Pancreas (tissue), 10 donors: ENCODE measurements at regions not wholly inside any gene's neighbourhood (a gene's known extent, or its start where the extent isn't known, plus 50 kb on each side); places are given as distances from the start of the nearest gene placed in this dataset.
"Not testable (repeated sequence)": the region's sequence is repeated elsewhere in the genome, so short reads cannot be mapped to it uniquely, and the experiment has no call there.

Source experiments
- ATAC-seq, 4 donors: fragments of 200-7000 bp; cut with Tn5 transposase; one replicate each; pipeline versions ENCODE4 v1.8.0 to v1.9.1; 2020; ENCODE audit warnings: mild to moderate bottlenecking in 4 of 4, moderate library complexity in 4 of 4
- DNase-seq, 6 donors: peaks; one replicate each; pipeline ENCODE4 v3.0.0-alpha.2; 2020
- FAIRE-seq: peaks from 2 replicates; lab custom pipeline; 2012; peaks lifted over from hg19 to GRCh38; lab: Jason Lieb, UNC
- H3K27ac ChIP-seq, 4 donors: fragments of 200-600 bp; sonication (generic); 1 replicate in 3 of 4; 2 replicates in 1 of 4; pipeline versions ENCODE4 v1.5.0 to v1.8.0; 2020
- H3K27me3 ChIP-seq, 4 donors: fragments of 200-600 bp; one replicate each; pipeline ENCODE4 v1.8.0; 2021
- H3K36me3 ChIP-seq, 3 donors: fragments of 200-600 bp; sonication (generic) in 1 of 3; one replicate each; pipeline versions ENCODE4 v1.5.0 to v1.8.0; 2020 to 2021
- H3K4me1 ChIP-seq, 3 donors: fragments of 200-600 bp; one replicate each; pipeline ENCODE4 v1.8.0; 2021
- H3K4me3 ChIP-seq, 4 donors: fragments of 200-600 bp; sonication (generic) in 2 of 4; one replicate each; pipeline versions ENCODE4 v1.5.0 to v1.8.0; 2020 to 2021
- H3K9me3 ChIP-seq, 4 donors: fragments of 200-600 bp; one replicate each; pipeline ENCODE4 v1.8.0; 2021
- WGBS, 2 donors: extraction: QIAGEN DNeasy Blood & Tissue Kit; methylation state at CpG; one replicate each; pipeline ENCODE4 v1.1.7; 2013; 5-methylcytosine and 5-hydroxymethylcytosine counted together
- intact Hi-C, 3 donors: fragments of 100-400 bp; cut with DNase I; formaldehyde crosslinking; loops; one replicate each; pipeline versions ENCODE4 v1.11.1 to v1.14.2; 2022
- TF ChIP-seq, protein P1 (sequence below), 4 donors: fragments of 200-600 bp; sonication (generic) in 3 of 4; IDR thresholded peaks; one replicate each; pipeline versions ENCODE4 v1.5.0 to v1.8.0; 2021; ENCODE audit warnings: antibody characterized with exemption in 4 of 4
- donor health status: healthy with polysubstance abuse.
- donor health status: DM: no; HTN: no; CAD: no; lungs with moderate emphysema.
- donor health status: DM: no; HTN: no; CAD: no.
- donor health status: control.
- donor health status: control.
- donor health status: Bipolar disorder and iron deficiency.
- donor health status: DM: yes; HTN: yes; CAD: no.
- donor health status: DM: no; HTN: no; CAD: no.
- donor health status: DM: no; HTN: no; CAD: no.
- donor health status: DM: yes; HTN: yes; CAD: no.

DNA sequence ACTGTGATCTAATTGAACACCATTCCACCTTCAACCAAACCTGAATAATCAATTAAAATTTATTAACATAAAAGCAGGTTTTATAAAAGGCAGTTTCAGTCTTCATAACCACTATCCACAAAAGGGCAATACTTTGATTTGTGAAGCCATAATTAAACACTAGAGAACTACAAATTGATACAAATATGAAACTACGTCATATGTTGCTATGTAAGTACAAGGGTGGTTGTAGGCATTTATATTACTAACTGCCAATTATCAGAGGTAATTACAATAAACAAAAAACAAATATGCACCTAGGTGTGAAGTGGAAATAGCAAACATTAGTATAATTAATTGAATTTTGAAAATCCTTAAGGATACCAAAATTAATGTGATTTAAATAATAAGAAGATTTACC, 368.5 kb upstream of the PCDH15 start:
- ATAC-seq (no peak), FAIRE-seq (no peak), DNase-seq (no peak)
- no peaks in the 10 kb centered on the region for H3K9me3 ChIP-seq
- H3K27me3 ChIP-seq: no peaks in the 10 kb centered on the region
- no peak overlapping the region for H3K27ac ChIP-seq
- H3K4me3 ChIP-seq: no peak overlapping the region
- WGBS, 2 donors: 78 to 87% methylated on average over 1 of the region's 1 CpG
- no peaks in the 10 kb centered on the region for H3K4me1 ChIP-seq
- TF ChIP-seq, protein P1, sequence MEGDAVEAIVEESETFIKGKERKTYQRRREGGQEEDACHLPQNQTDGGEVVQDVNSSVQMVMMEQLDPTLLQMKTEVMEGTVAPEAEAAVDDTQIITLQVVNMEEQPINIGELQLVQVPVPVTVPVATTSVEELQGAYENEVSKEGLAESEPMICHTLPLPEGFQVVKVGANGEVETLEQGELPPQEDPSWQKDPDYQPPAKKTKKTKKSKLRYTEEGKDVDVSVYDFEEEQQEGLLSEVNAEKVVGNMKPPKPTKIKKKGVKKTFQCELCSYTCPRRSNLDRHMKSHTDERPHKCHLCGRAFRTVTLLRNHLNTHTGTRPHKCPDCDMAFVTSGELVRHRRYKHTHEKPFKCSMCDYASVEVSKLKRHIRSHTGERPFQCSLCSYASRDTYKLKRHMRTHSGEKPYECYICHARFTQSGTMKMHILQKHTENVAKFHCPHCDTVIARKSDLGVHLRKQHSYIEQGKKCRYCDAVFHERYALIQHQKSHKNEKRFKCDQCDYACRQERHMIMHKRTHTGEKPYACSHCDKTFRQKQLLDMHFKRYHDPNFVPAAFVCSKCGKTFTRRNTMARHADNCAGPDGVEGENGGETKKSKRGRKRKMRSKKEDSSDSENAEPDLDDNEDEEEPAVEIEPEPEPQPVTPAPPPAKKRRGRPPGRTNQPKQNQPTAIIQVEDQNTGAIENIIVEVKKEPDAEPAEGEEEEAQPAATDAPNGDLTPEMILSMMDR (IDR thresholded peaks at IDR 0.05): no peak
- no peaks in the 10 kb centered on the region for H3K36me3 ChIP-seq
- intact Hi-C loops: no loop called here

DNA sequence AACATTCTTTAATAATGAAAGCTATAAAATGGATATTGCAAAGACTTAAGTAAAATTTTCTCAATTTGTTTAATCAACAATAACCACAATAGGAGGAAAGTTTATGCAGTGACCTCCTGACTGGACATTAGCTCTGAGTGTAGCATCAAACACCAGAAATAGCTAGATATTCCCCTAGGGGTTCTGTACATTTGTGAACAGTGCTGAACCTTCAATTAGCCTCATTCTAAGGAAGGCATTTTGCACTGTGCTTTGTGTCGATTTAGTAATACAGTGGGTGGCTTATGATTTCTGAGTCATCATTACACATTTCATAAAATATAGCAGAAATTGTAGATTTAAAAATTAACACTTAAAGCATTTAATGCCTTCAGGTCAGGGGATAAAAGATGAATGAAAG, 367.3 kb upstream of the PCDH15 start:
- Histone ChIP-seq H3K36me3 (no peaks in the 10 kb centered on the region), H3K27me3 (no peaks in the 10 kb centered on the region), H3K4me1 (no peaks in the 10 kb centered on the region), H3K27ac (no peak overlapping the region), H3K4me3 (no peak overlapping the region), H3K9me3 (no peaks in the 10 kb centered on the region)
- ATAC-seq (no peak), DNase-seq (no peak), FAIRE-seq (no peak)
- intact Hi-C loops: no loop called here
- WGBS, 2 donors: 70 to 80% methylated on average over 1 of the region's 1 CpG
- TF ChIP-seq, protein P1 (IDR thresholded peaks at IDR 0.05): no peak

DNA sequence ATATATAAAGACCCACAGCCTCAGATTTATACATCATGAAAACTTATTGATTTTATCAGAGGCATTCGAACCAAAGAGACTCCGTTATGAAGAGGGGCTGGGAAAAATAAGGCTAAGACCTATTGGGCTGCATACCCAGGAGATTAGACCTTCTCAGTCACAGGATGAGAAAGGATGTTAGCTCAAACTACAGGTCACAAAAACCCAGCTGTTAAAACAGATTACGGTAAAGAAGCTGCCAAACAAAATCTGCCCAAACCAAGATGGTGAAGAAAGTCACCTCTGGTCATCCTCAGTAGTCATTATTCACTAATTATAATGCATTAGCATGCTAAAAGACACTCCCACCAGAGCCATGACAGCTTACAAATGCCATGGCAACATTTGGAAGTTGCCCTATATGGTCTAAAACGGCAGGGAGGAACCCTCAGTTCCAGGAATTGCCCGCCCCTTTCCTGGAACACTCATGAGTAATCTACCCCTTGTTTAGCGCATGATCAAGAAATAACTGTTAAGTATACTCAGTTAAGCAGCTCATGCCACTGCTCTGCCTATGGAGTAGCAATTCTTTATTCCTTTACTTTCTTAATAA, 362.5 kb upstream of the PCDH15 start:
- no peak for FAIRE-seq
- no peaks in the 10 kb centered on the region for H3K27me3 ChIP-seq
- ATAC-seq: no peak

DNA sequence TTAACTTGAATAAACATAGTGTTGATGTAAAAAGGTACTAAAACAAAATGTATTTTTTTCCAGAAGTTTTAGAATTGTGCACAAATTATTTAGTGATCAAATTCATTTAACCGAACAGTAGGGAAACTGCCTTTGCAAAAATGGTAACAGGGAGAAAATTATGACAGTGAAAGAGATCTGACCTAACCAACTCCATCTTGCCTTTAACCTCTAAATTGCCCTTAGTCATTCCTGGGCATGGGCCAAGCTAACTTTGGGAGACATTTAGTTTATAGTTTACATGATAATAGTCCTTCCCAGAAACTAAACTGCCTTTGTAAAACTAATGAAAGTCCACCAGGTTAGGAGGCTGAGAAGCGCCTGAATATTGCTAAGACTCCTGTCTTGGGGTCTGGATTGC, 361.3 kb upstream of the PCDH15 start:
- intact Hi-C loops, ATAC-seq, DNase-seq, FAIRE-seq, H3K27me3 ChIP-seq, H3K27ac ChIP-seq, H3K9me3 ChIP-seq, H3K36me3 ChIP-seq, H3K4me1 ChIP-seq, H3K4me3 ChIP-seq: not testable (repeated sequence)
- WGBS, 2 donors: 69 to 80% methylated on average over 2 of the region's 2 CpGs

More for the DNA sequence above, 362.5 kb upstream of the PCDH15 start:
- Histone ChIP-seq H3K36me3 (no peaks in the 10 kb centered on the region), H3K4me3 (no peak overlapping the region), H3K9me3 (no peaks in the 10 kb centered on the region), H3K27ac (no peak overlapping the region), H3K4me1 (no peaks in the 10 kb centered on the region)
- 65 to 76% methylated on average over 6 of the region's 6 CpGs for WGBS, 2 donors
- intact Hi-C loops: no loop called here
- TF ChIP-seq, protein P1 (IDR thresholded peaks at IDR 0.05): no peak
- DNase-seq: no peak

DNA sequence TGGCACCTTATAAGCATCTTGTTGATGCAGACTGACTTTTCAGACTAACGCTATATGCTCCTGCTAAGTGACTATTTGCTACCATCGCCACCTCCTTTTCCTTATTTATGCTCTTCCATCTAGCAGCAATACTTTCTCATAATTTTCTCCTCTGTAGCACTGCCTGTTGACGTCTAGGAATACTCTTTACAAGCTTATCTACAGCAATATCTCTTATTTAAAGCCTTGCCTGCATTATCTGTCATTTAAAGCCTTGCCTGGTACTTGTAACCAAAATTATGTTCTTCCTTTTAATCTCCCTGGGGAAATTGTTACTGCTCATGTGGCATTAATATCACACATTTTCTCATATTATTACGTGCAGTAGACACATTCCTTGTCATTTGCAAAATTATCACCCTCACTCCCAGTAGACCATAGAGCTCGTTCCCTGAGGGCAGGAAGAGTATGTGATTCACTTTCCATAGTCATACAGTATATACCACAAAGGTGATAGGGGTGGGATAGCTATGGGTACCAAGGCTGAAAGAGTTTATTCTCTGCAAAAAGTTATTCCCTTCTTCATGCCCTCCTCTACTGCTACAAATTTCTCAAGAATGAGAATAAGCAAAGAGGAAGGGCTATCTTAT, 359.7 kb upstream of the PCDH15 start:
- Histone ChIP-seq H3K4me3 (no peak overlapping the region), H3K36me3 (no peaks in the 10 kb centered on the region), H3K9me3 (no peaks in the 10 kb centered on the region), H3K27me3 (no peaks in the 10 kb centered on the region), H3K4me1 (no peaks in the 10 kb centered on the region), H3K27ac (no peak overlapping the region)
- ATAC-seq (no peak), DNase-seq (no peak), FAIRE-seq (no peak)
- TF ChIP-seq, protein P1 (IDR thresholded peaks at IDR 0.05): no peak
- 38 to 44% methylated on average over 5 of the region's 5 CpGs for WGBS, 2 donors
- intact Hi-C loops: no loop called here
